Fibroblast of skin of scalp (primary cell): ENCODE measurements at regions not wholly inside any gene's neighbourhood (a gene's known extent, or its start where the extent isn't known, plus 50 kb on each side); places are given as distances from the start of the nearest gene placed in this dataset.
"Not testable (repeated sequence)": the region's sequence is repeated elsewhere in the genome, so short reads cannot be mapped to it uniquely, and the experiment has no call there.

Experiments
- DNase-seq: peaks from one replicate; pipeline ENCODE4 v3.0.0-alpha.2; 2013

- DNase-seq: peak; percentile 15
These were observed 228.2 kb upstream of the DDI1 start for GRCh38 chr11:103808252-103808651.

GRCh38 chr11:103811870-103812455 lies 224.5 kb upstream of the DDI1 start:
- DNase-seq: no peak

- DNase-seq: peak; percentile 65
These were observed 223.8 kb upstream of the DDI1 start for GRCh38 chr11:103812680-103813079.

GRCh38 chr11:103820345-103820744 lies 216.1 kb upstream of the DDI1 start:
- DNase-seq: not testable (repeated sequence)

- no peak for DNase-seq
These were observed 212.3 kb upstream of the DDI1 start for GRCh38 chr11:103824116-103824515.

GRCh38 chr11:103825469-103825868 lies 211.0 kb upstream of the DDI1 start:
- no peak for DNase-seq

- no peak for DNase-seq
These were observed 209.6 kb upstream of the DDI1 start for GRCh38 chr11:103826856-103827255.

- no peak for DNase-seq
These were observed 206.8 kb upstream of the DDI1 start for GRCh38 chr11:103829596-103829995.

- no peak for DNase-seq
These were observed 206.2 kb upstream of the DDI1 start for GRCh38 chr11:103830205-103830604.

- DNase-seq: peak; percentile 43
These were observed 203.7 kb upstream of the DDI1 start for GRCh38 chr11:103832762-103833161.

GRCh38 chr11:103842191-103842590 lies 194.2 kb upstream of the DDI1 start:
- DNase-seq: no peak

GRCh38 chr11:103842795-103843194 lies 193.6 kb upstream of the DDI1 start:
- DNase-seq: peak; percentile 26

GRCh38 chr11:103844327-103845215 lies 191.9 kb upstream of the DDI1 start:
- DNase-seq: no peak

- no peak for DNase-seq
These were observed 191.1 kb upstream of the DDI1 start for GRCh38 chr11:103845331-103845730.

GRCh38 chr11:103848686-103849085 lies 187.8 kb upstream of the DDI1 start:
- no peak for DNase-seq

- no peak for DNase-seq
These were observed 187.1 kb upstream of the DDI1 start for GRCh38 chr11:103849366-103849765.

- DNase-seq: no peak
These were observed 185.8 kb upstream of the DDI1 start for GRCh38 chr11:103850419-103851165.

- DNase-seq: peak; percentile 45
These were observed 185.2 kb upstream of the DDI1 start for GRCh38 chr11:103851166-103851651.
